ENCODE measurements at regions not wholly inside any gene's neighbourhood (a gene's known extent, or its start where the extent isn't known, plus 50 kb on each side); places are given as distances from the start of the nearest gene placed in this dataset.

- TF ChIP-seq MAX (IDR thresholded peaks at IDR 0.05; ENCODE audit: low read depth, low read length) (no peak), POLR2A (IDR thresholded peaks at IDR 0.05; ENCODE audit: extremely low read depth, insufficient read length) (no peak)
Measured at GRCh38 chr12:114954511-114955055, 270.6 kb upstream of the TBX3 start.
